ENCODE measurements at regions not wholly inside any gene's neighbourhood (a gene's known extent, or its start where the extent isn't known, plus 50 kb on each side); places are given as distances from the start of the nearest gene placed in this dataset.

DNA sequence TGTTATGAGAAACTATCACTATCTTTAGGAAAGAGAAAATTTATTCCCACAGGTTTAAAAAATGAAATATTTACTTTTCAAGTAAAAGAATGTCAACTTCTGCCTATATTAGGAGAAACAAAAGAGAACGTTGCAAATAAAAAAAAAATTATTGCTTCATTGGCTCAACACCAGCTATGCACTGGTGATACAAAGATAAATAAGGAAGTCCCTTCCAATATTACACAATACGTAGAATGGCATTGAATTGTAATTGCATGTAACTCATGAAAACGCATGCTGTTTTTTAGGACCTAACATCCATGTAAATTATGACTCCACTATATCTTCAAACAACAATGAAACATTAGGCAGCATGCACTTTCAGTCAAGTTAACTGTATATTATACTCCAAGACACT is 56.4 kb upstream of the RERGL start:
- Histone ChIP-seq H3K4me2 (ENCODE audit: low read depth, low read length) (no peak overlapping the region), H3K36me3 (replicated peaks in 1 of 2; ENCODE audit: control insufficient read depth in 1 of 2, insufficient read depth in 2 of 2, low read length in 2 of 2) (no peaks in the 10 kb centered on the region), H3K4me1 (ENCODE audit: insufficient read depth, low read length) (no peaks in the 10 kb centered on the region), H2AFZ (ENCODE audit: low read length) (no peak overlapping the region), H3K9me3 (ENCODE audit: low read length) (no peaks in the 10 kb centered on the region), H3K27me3 (ENCODE audit: control insufficient read depth in 1 of 2, insufficient read depth in 2 of 2, low read length in 2 of 2) (no peaks in the 10 kb centered on the region), H3K4me3 (replicated peaks in 1 of 3; ENCODE audit: insufficient read depth in 1 of 3, low read depth in 2 of 3, low read length in 3 of 3) (no peak overlapping the region), H3K9ac (ENCODE audit: insufficient read depth, low read depth, low read length) (no peak overlapping the region), H3K79me2 (ENCODE audit: insufficient read depth, low read length) (no peaks in the 10 kb centered on the region), H4K20me1 (ENCODE audit: insufficient read depth, low read length) (no peaks in the 10 kb centered on the region), H3K27ac (ENCODE audit: extremely low read length, insufficient read depth, low read length) (no peak overlapping the region)
- WGBS (ENCODE audit: low lambda C conversion rate), result 49% methylated on average over 3 of the region's 3 CpGs
- FAIRE-seq (no peak), DNase-seq (ENCODE audit: low spot score) (no peak), ATAC-seq (no peak)
- ChIA-PET POLR2A (no interaction called here), CTCF (ENCODE audit: low intra/inter-chr PET ratio, low total read pairs) (no interaction called here)
- intact Hi-C loops (cut with micrococcal nuclease; ENCODE audit: unreplicated experiment), result no loop called here
- in situ Hi-C loops (cut with HindIII; ENCODE audit: extremely low pct_ligation_motif_present, low pct_unique_long_range_greater_than_20kb), result loop anchor here (10.0 kb wide), 1 partner anchor 178 kb away; no protein-coding TSS in a partner anchor
- peak; percentile 70 for TF ChIP-seq CEBPB (IDR thresholded peaks at IDR 0.05; ENCODE audit: borderline replicate concordance, low read depth, low read length)
- TF ChIP-seq ZNF350 (CRISPR knock-in tag; IDR thresholded peaks at IDR 0.05; ENCODE audit: borderline replicate concordance, low read depth), result no peak
- no TSS peak for BruUV-seq (replicated peaks)

DNA sequence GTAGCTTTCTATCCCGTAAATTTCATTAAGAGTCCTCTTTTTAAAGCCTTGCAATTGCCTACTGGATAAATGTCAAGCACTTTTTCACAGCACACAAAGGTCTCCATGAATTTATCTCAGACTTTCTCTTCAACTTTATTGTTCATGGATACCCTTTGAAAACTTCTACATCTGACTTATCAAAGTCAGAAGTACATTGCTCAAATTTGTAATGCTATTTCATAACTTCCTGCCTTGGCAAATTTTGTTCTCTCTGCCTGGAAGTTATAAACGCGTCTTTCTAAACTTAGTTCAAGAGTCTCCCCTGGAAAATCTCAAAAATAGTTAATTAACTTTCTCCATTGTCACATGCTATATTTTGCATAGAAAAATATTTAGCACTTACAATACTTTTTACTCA is 55.9 kb upstream of the RERGL start:
- no peak overlapping the region for H3K27ac ChIP-seq (ENCODE audit: extremely low read length, insufficient read depth, low read length)
- DNase-seq (ENCODE audit: low spot score) (no peak), ATAC-seq (no peak), FAIRE-seq (no peak)
- WGBS (ENCODE audit: low lambda C conversion rate), result 24% methylated on average over 3 of the region's 3 CpGs
- H3K9me3 ChIP-seq (ENCODE audit: low read length), result no peaks in the 10 kb centered on the region
- no peaks in the 10 kb centered on the region for H3K36me3 ChIP-seq (replicated peaks in 1 of 2; ENCODE audit: control insufficient read depth in 1 of 2, insufficient read depth in 2 of 2, low read length in 2 of 2)
- no peak overlapping the region for H3K4me3 ChIP-seq (replicated peaks in 1 of 3; ENCODE audit: insufficient read depth in 1 of 3, low read depth in 2 of 3, low read length in 3 of 3)
- in situ Hi-C loops (cut with HindIII; ENCODE audit: extremely low pct_ligation_motif_present, low pct_unique_long_range_greater_than_20kb) (loop anchor here (10.0 kb wide), 1 partner anchor 179 kb away; no protein-coding TSS in a partner anchor), intact Hi-C loops (cut with micrococcal nuclease; ENCODE audit: unreplicated experiment) (no loop called here)
- H3K27me3 ChIP-seq (ENCODE audit: control insufficient read depth in 1 of 2, insufficient read depth in 2 of 2, low read length in 2 of 2), result no peaks in the 10 kb centered on the region
- H3K79me2 ChIP-seq (ENCODE audit: insufficient read depth, low read length), result no peaks in the 10 kb centered on the region
- no peak overlapping the region for H3K4me2 ChIP-seq (ENCODE audit: low read depth, low read length)
- BruUV-seq (replicated peaks), result no TSS peak
- ChIA-PET POLR2A (no interaction called here), CTCF (ENCODE audit: low intra/inter-chr PET ratio, low total read pairs) (no interaction called here)
- H3K9ac ChIP-seq (ENCODE audit: insufficient read depth, low read depth, low read length), result no peak overlapping the region
- no peaks in the 10 kb centered on the region for H4K20me1 ChIP-seq (ENCODE audit: insufficient read depth, low read length)
- H2AFZ ChIP-seq (ENCODE audit: low read length), result no peak overlapping the region
- no peaks in the 10 kb centered on the region for H3K4me1 ChIP-seq (ENCODE audit: insufficient read depth, low read length)
- TF ChIP-seq, protein P1, sequence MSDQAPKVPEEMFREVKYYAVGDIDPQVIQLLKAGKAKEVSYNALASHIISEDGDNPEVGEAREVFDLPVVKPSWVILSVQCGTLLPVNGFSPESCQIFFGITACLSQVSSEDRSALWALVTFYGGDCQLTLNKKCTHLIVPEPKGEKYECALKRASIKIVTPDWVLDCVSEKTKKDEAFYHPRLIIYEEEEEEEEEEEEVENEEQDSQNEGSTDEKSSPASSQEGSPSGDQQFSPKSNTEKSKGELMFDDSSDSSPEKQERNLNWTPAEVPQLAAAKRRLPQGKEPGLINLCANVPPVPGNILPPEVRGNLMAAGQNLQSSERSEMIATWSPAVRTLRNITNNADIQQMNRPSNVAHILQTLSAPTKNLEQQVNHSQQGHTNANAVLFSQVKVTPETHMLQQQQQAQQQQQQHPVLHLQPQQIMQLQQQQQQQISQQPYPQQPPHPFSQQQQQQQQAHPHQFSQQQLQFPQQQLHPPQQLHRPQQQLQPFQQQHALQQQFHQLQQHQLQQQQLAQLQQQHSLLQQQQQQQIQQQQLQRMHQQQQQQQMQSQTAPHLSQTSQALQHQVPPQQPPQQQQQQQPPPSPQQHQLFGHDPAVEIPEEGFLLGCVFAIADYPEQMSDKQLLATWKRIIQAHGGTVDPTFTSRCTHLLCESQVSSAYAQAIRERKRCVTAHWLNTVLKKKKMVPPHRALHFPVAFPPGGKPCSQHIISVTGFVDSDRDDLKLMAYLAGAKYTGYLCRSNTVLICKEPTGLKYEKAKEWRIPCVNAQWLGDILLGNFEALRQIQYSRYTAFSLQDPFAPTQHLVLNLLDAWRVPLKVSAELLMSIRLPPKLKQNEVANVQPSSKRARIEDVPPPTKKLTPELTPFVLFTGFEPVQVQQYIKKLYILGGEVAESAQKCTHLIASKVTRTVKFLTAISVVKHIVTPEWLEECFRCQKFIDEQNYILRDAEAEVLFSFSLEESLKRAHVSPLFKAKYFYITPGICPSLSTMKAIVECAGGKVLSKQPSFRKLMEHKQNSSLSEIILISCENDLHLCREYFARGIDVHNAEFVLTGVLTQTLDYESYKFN (CRISPR knock-in tag; conservative IDR thresholded peaks at IDR 0.05), result no peak
- no peak for TF ChIP-seq ZNF577 (CRISPR knock-in tag; IDR thresholded peaks at IDR 0.05; ENCODE audit: borderline replicate concordance, low read depth)
- no peak for TF ChIP-seq HNRNPLL (IDR thresholded peaks at IDR 0.05; ENCODE audit: low read depth, low read length, poor library complexity, severe bottlenecking)
- TF ChIP-seq STAT5B (CRISPR knock-in tag; IDR thresholded peaks at IDR 0.05), result no peak
- TF ChIP-seq NR2C2 (CRISPR knock-in tag; IDR thresholded peaks at IDR 0.05; ENCODE audit: borderline replicate concordance), result no peak
- no peak for TF ChIP-seq PCBP2 (optimal IDR thresholded peaks at IDR 0.05; ENCODE audit: low read depth, low read length, poor library complexity, severe bottlenecking)
- TF ChIP-seq, protein P2, sequence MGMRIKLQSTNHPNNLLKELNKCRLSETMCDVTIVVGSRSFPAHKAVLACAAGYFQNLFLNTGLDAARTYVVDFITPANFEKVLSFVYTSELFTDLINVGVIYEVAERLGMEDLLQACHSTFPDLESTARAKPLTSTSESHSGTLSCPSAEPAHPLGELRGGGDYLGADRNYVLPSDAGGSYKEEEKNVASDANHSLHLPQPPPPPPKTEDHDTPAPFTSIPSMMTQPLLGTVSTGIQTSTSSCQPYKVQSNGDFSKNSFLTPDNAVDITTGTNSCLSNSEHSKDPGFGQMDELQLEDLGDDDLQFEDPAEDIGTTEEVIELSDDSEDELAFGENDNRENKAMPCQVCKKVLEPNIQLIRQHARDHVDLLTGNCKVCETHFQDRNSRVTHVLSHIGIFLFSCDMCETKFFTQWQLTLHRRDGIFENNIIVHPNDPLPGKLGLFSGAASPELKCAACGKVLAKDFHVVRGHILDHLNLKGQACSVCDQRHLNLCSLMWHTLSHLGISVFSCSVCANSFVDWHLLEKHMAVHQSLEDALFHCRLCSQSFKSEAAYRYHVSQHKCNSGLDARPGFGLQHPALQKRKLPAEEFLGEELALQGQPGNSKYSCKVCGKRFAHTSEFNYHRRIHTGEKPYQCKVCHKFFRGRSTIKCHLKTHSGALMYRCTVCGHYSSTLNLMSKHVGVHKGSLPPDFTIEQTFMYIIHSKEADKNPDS (CRISPR knock-in tag; IDR thresholded peaks at IDR 0.05), result no peak
- no peak for TF ChIP-seq ZNF510 (CRISPR knock-in tag; IDR thresholded peaks at IDR 0.05; ENCODE audit: low read depth)
- no peak for TF ChIP-seq FOXC1 (CRISPR knock-in tag; IDR thresholded peaks at IDR 0.05; ENCODE audit: borderline replicate concordance)
- TF ChIP-seq BHLHE40 (IDR thresholded peaks at IDR 0.05; ENCODE audit: low read length), result no peak
- TF ChIP-seq KDM5A (IDR thresholded peaks at IDR 0.05; ENCODE audit: borderline replicate concordance, low read length), result no peak

Data from HepG2 (cell line).